Mucosa of descending colon (tissue), 3 donors: ENCODE measurements at regions not wholly inside any gene's neighbourhood (a gene's known extent, or its start where the extent isn't known, plus 50 kb on each side); places are given as distances from the start of the nearest gene placed in this dataset.

Experiments used
- ATAC-seq: fragments of 200-7000 bp; cut with Tn5 transposase; one replicate; pipeline ENCODE4 v1.9.1; 2020; ENCODE audit warnings: mild to moderate bottlenecking, moderate library complexity
- DNase-seq, 3 donors: peaks; one replicate each; pipeline ENCODE4 v3.0.0-alpha.2; 2020
- H3K36me3 ChIP-seq: fragments of 200-600 bp; one replicate; pipeline ENCODE4 v1.8.0; 2021; ENCODE audit warnings: low read depth, mild to moderate bottlenecking
- H3K4me1 ChIP-seq: fragments of 200-600 bp; one replicate; pipeline ENCODE4 v1.8.0; 2021; ENCODE audit warnings: low read depth, mild to moderate bottlenecking
- H3K4me3 ChIP-seq: fragments of 200-600 bp; one replicate; pipeline ENCODE4 v1.8.0; 2021; ENCODE audit warnings: mild to moderate bottlenecking
- H3K9me3 ChIP-seq: fragments of 200-600 bp; one replicate; pipeline ENCODE4 v1.8.0; 2021; ENCODE audit warnings: mild to moderate bottlenecking
- CTCF ChIP-seq: fragments of 200-600 bp; IDR thresholded peaks from one replicate; pipeline ENCODE4 v1.8.0; 2022; ENCODE audit warnings: antibody characterized with exemption, mild to moderate bottlenecking
- intact Hi-C, 2 donors: fragments of 100-400 bp; cut with DNase I in 1 of 2; cut with micrococcal nuclease in 1 of 2; formaldehyde crosslinking; loops; one replicate each; pipeline versions ENCODE4 v1.11.0 to v1.11.1; 2022; cut with DNase I, micrococcal nuclease
- donor health status: DM: no; HTN: no; CAD: no; lungs with moderate emphysema.
- donor health status: DM: no; HTN: no; CAD: no.
- donor health status: DM: no; HTN: yes; CAD: no.

- DNase-seq (no peak), ATAC-seq (no peak)
- no peak overlapping the region for H3K4me3 ChIP-seq
- H3K4me1 ChIP-seq, result no peaks in the 10 kb centered on the region
- peaks cover 5% of the 10 kb centered on the region for H3K9me3 ChIP-seq
- no peaks in the 10 kb centered on the region for H3K36me3 ChIP-seq
- TF ChIP-seq CTCF, result no peak
- intact Hi-C loops, result no loop called here
These were observed 570.5 kb upstream of the CITED2 start for GRCh38 chr6:139944976-139945375.

GRCh38 chr6:139944131-139944530 lies 569.7 kb upstream of the CITED2 start:
- Histone ChIP-seq H3K36me3 (no peaks in the 10 kb centered on the region), H3K9me3 (no peaks in the 10 kb centered on the region), H3K4me1 (no peaks in the 10 kb centered on the region), H3K4me3 (no peak overlapping the region)
- ATAC-seq (no peak), DNase-seq (no peak)
- intact Hi-C loops, result no loop called here
- no peak for TF ChIP-seq CTCF

- Histone ChIP-seq H3K4me3 (no peak overlapping the region), H3K4me1 (no peaks in the 10 kb centered on the region), H3K36me3 (no peaks in the 10 kb centered on the region), H3K9me3 (no peaks in the 10 kb centered on the region)
- ATAC-seq (no peak), DNase-seq (no peak)
- intact Hi-C loops, result no loop called here
- no peak for TF ChIP-seq CTCF
These were observed 568.9 kb upstream of the CITED2 start for GRCh38 chr6:139943391-139943790.

- no peaks in the 10 kb centered on the region for H3K36me3 ChIP-seq
- DNase-seq (no peak), ATAC-seq (no peak)
- no peaks in the 10 kb centered on the region for H3K4me1 ChIP-seq
- intact Hi-C loops, result no loop called here
- no peak for TF ChIP-seq CTCF
- no peak overlapping the region for H3K4me3 ChIP-seq
- H3K9me3 ChIP-seq, result no peaks in the 10 kb centered on the region
These were observed 567.9 kb upstream of the CITED2 start for GRCh38 chr6:139942331-139942730.

- Histone ChIP-seq H3K9me3 (no peaks in the 10 kb centered on the region), H3K4me1 (no peaks in the 10 kb centered on the region), H3K4me3 (no peak overlapping the region), H3K36me3 (no peaks in the 10 kb centered on the region)
- no peak for TF ChIP-seq CTCF
- ATAC-seq, result no peak
- intact Hi-C loops, result no loop called here
- DNase-seq, result no peak
These were observed 567.4 kb upstream of the CITED2 start for GRCh38 chr6:139941826-139942225.
